Endothelial cell of umbilical vein (primary cell): ENCODE measurements at regions not wholly inside any gene's neighbourhood (a gene's known extent, or its start where the extent isn't known, plus 50 kb on each side); places are given as distances from the start of the nearest gene placed in this dataset.

Experiments used
- BruUV-seq: library from RNA; stranded (reverse); fragments of 400-500 nt; replicated peaks from 2 replicates; lab custom pipeline; 2021; lab: Mats Ljungman, UMichigan
- CTCF ChIA-PET: fragments of 300-600, 350-600 bp; sonication (Branson Sonifier 250); formaldehyde crosslinking; loops from one replicate; lab custom pipeline; 2021; ENCODE audit warnings: antibody characterized with exemption, inconsistent platforms; lab: Charles Lee
- POLR2A ChIA-PET: fragments of 300-600, 350-600 bp; sonication (Branson Sonifier 250); formaldehyde crosslinking; loops from one replicate; lab custom pipeline; 2021; ENCODE audit warnings: antibody characterized with exemption, inconsistent platforms; lab: Charles Lee
- DNase-seq: peaks from one replicate; pipeline ENCODE4 v3.0.0-alpha.2; 2011; ENCODE audit warnings: low read depth, low spot score
- FAIRE-seq: peaks from 2 replicates; lab custom pipeline; 2011; peaks lifted over from hg19 to GRCh38; lab: Jason Lieb, UNC
- H2AFZ ChIP-seq: 2 replicates; pipeline ENCODE4 v1.6.0; 2012; ENCODE audit warnings: low read depth, low read length, control low read depth, inconsistent platforms
- H3K27ac ChIP-seq: 2 replicates; pipeline ENCODE4 v1.5.1; 2011; ENCODE audit warnings: low read depth, mild to moderate bottlenecking, control low read depth, low read length, moderate library complexity; ENCODE audit not compliant: insufficient read depth
- H3K27me3 ChIP-seq, 2 experiments: 2 replicates each; pipeline versions ENCODE4 v1.6.0 to v1.6.1; 2011; ENCODE audit warnings: low read length in 2 of 2, mixed read lengths in 1 of 2; ENCODE audit not compliant: control insufficient read depth in 2 of 2, insufficient read depth in 2 of 2
- H3K36me3 ChIP-seq, 2 experiments: 2 replicates in 1 of 2; 3 replicates in 1 of 2; pipeline ENCODE4 v1.5.1; 2011; ENCODE audit warnings: low read length in 2 of 2, mild to moderate bottlenecking in 1 of 2, moderate library complexity in 1 of 2; ENCODE audit not compliant: control insufficient read depth in 2 of 2, insufficient read depth in 2 of 2; ENCODE audit errors: extremely low read depth in 1 of 2
- H3K4me1 ChIP-seq: 3 replicates; pipeline ENCODE4 v1.5.1; 2011; ENCODE audit warnings: mild to moderate bottlenecking, low read length; ENCODE audit not compliant: control insufficient read depth, insufficient read depth; ENCODE audit errors: extremely low read depth
- H3K4me2 ChIP-seq: 2 replicates; pipeline ENCODE4 v1.6.1; 2011; ENCODE audit warnings: low read length, control low read depth, mixed read lengths; ENCODE audit not compliant: insufficient read depth
- H3K4me3 ChIP-seq, 3 experiments: fragments of 200-600 bp in 1 of 3; sonication (generic), shearing (Covaris generic) in 1 of 3; replicated peaks in 1 of 3; 2 replicates each; pipeline ENCODE4 v1.5.1; 2011 to 2016; ENCODE audit warnings: control low read depth in 3 of 3, low read length in 3 of 3, mild to moderate bottlenecking in 2 of 3, inconsistent platforms in 1 of 3, low read depth in 1 of 3, moderate library complexity in 1 of 3; ENCODE audit not compliant: insufficient read depth in 1 of 3
- H3K79me2 ChIP-seq: 2 replicates; pipeline ENCODE4 v1.6.0; 2012; ENCODE audit warnings: low read length, inconsistent platforms; ENCODE audit not compliant: control insufficient read depth, insufficient read depth
- H3K9ac ChIP-seq: replicated peaks from 2 replicates; pipeline ENCODE3; 2011; ENCODE audit warnings: low read length, control low read depth; ENCODE audit not compliant: insufficient read depth; ENCODE audit errors: extremely low read depth
- H3K9me1 ChIP-seq: replicated peaks from 3 replicates; pipeline ENCODE4 v1.6.0; 2011; ENCODE audit warnings: mild to moderate bottlenecking, low read length; ENCODE audit not compliant: control insufficient read depth, insufficient read depth; ENCODE audit errors: extremely low read depth
- H3K9me3 ChIP-seq: replicated peaks from 2 replicates; pipeline ENCODE4 v1.5.1; 2012; ENCODE audit warnings: low read length, inconsistent platforms; ENCODE audit not compliant: control insufficient read depth, insufficient read depth
- H4K20me1 ChIP-seq: replicated peaks from 2 replicates; pipeline ENCODE3; 2011; ENCODE audit warnings: mild to moderate bottlenecking, low read length; ENCODE audit not compliant: control insufficient read depth, insufficient read depth; ENCODE audit errors: extremely low read depth
- CTCF ChIP-seq, 2 donors: IDR thresholded peaks; 1 replicate in 1 of 2; 2 replicates in 1 of 2; pipeline ENCODE4 v1.5.1; 2011; ENCODE audit warnings: low read length in 2 of 2, mild to moderate bottlenecking in 2 of 2, moderate library complexity in 2 of 2, control low read depth in 1 of 2, inconsistent platforms in 1 of 2, low read depth in 1 of 2; ENCODE audit not compliant: insufficient read depth in 1 of 2; ENCODE audit errors: extremely low read depth in 1 of 2
- EZH2 ChIP-seq: IDR thresholded peaks from 2 replicates; pipeline ENCODE4 v1.6.1; 2012; ENCODE audit warnings: borderline replicate concordance, low read depth, mild to moderate bottlenecking, moderate library complexity, low read length, inconsistent platforms; ENCODE audit not compliant: severe bottlenecking
- FOS ChIP-seq: IDR thresholded peaks from 2 replicates; pipeline ENCODE4 v1.6.1; 2011; ENCODE audit warnings: mild to moderate bottlenecking, low read length, moderate library complexity, borderline replicate concordance; ENCODE audit not compliant: insufficient read depth
- GATA2 ChIP-seq: IDR thresholded peaks from 2 replicates; pipeline ENCODE4 v1.7.0; 2011; ENCODE audit warnings: low read depth, mild to moderate bottlenecking, moderate library complexity, mixed read lengths, low read length; ENCODE audit not compliant: insufficient read length, insufficient read depth
- JUN ChIP-seq: IDR thresholded peaks from 2 replicates; pipeline ENCODE4 v1.6.1; 2011; ENCODE audit warnings: borderline replicate concordance, low read depth; ENCODE audit not compliant: insufficient read length, insufficient read depth
- MAX ChIP-seq: IDR thresholded peaks from 2 replicates; pipeline ENCODE4 v1.6.1; 2011; ENCODE audit not compliant: insufficient read depth, insufficient read length
- MYC ChIP-seq: IDR thresholded peaks from one replicate; pipeline ENCODE4 v1.6.1; 2011; ENCODE audit warnings: mild to moderate bottlenecking, low read depth, low read length
- POLR2A ChIP-seq: IDR thresholded peaks from 2 replicates; pipeline ENCODE4 v1.6.1; 2012; ENCODE audit warnings: low read depth, mild to moderate bottlenecking, control low read depth, low read length
- POLR2AphosphoS5 ChIP-seq: IDR thresholded peaks from 2 replicates; pipeline ENCODE4 v1.6.1; 2012; ENCODE audit warnings: low read depth, mild to moderate bottlenecking, control low read depth, low read length, moderate library complexity; ENCODE audit not compliant: insufficient read depth
- dilution Hi-C: fragments of 300-500 bp; cut with MboI; formaldehyde crosslinking; loops from one replicate; pipeline ENCODE4 v1.15.0; 2019; ENCODE audit warnings: low sequenced_read_pairs; ENCODE audit not compliant: extremely low pct_ligation_motif_present
- intact Hi-C: fragments of 100-400 bp; cut with micrococcal nuclease; formaldehyde crosslinking; loops from one replicate; pipeline ENCODE4 v1.10.0; 2022

DNA sequence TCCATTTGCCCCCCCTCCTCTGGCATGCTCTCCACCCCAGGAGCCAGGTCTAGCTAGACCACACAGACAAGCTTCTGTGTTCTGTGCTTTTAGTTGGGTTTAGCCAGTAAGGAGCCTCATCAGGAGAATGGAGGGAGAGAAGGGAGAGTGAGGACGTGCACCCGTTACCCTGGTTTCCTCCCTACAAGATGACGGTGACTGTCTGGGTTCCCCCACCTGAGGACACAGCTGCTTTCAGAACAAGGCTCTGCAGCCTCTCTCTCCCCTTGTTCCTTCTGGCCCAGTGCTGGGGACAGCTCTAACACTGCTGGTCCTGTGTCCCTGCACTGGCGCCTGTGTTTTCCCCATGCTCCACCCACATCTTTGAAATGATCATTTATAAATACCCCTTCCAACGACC lies 184.4 kb upstream of the GALNT2 start:
- Histone ChIP-seq H4K20me1 (no peaks in the 10 kb centered on the region), H3K79me2 (no peaks in the 10 kb centered on the region), H3K36me3 (no peaks in the 10 kb centered on the region), H3K27ac (no peak overlapping the region), H2AFZ (no peak overlapping the region), H3K9me3 (no peaks in the 10 kb centered on the region), H3K4me2 (no peak overlapping the region), H3K27me3 (no peaks in the 10 kb centered on the region), H3K9ac (no peak overlapping the region), H3K4me1 (no peaks in the 10 kb centered on the region), H3K4me3 (no peak overlapping the region), H3K9me1 (no peaks in the 10 kb centered on the region)
- DNase-seq (no peak), FAIRE-seq (no peak)
- dilution Hi-C loops (no loop called here), intact Hi-C loops (no loop called here)
- BruUV-seq: no TSS peak
- ChIA-PET CTCF (no interaction called here), POLR2A (no interaction called here)
- TF ChIP-seq CTCF (IDR thresholded peaks at IDR 0.05; ENCODE audit: extremely low read depth in 1 of 2, insufficient read depth in 1 of 2, low read depth in 1 of 2, low read length in 2 of 2) (no peak), GATA2 (no peak), JUN (no peak), EZH2 (no peak), POLR2AphosphoS5 (no peak), FOS (no peak), MYC (no peak), POLR2A (no peak), MAX (no peak)
